ENCODE measurements at regions not wholly inside any gene's neighbourhood (a gene's known extent, or its start where the extent isn't known, plus 50 kb on each side); places are given as distances from the start of the nearest gene placed in this dataset.

DNA sequence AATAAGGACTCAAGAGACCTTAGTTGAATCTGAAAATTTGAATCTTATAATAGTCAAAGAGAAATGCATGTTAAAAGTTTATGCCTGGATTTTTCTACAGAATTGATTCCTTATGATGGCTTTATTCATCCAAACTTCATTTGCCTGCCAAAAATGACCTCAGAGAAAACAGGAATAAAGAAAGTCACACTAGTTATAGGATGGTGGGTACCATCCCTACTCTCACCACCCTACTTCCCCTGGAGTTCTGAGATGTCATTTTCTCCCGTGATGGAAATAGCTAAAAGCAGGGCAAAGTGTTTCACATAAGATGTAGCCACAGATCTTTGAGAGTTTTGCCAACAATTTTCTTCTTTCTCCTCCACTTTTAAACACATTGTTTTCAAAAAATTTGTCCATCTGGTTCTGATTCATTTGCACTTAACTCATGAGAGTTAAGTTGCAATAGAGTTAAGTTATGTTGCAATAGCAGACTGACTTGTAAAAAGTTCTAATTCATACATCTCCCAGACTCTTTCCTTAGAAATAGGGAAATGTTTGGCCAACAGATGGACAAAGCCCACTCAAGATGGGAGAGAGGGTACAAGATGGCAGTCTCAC, 384.6 kb downstream of the PLPP3 start:
- TF ChIP-seq, protein P1, sequence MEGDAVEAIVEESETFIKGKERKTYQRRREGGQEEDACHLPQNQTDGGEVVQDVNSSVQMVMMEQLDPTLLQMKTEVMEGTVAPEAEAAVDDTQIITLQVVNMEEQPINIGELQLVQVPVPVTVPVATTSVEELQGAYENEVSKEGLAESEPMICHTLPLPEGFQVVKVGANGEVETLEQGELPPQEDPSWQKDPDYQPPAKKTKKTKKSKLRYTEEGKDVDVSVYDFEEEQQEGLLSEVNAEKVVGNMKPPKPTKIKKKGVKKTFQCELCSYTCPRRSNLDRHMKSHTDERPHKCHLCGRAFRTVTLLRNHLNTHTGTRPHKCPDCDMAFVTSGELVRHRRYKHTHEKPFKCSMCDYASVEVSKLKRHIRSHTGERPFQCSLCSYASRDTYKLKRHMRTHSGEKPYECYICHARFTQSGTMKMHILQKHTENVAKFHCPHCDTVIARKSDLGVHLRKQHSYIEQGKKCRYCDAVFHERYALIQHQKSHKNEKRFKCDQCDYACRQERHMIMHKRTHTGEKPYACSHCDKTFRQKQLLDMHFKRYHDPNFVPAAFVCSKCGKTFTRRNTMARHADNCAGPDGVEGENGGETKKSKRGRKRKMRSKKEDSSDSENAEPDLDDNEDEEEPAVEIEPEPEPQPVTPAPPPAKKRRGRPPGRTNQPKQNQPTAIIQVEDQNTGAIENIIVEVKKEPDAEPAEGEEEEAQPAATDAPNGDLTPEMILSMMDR (IDR thresholded peaks at IDR 0.05) = no peak
- no peak for TF ChIP-seq POLR2A (IDR thresholded peaks at IDR 0.05)

Data from lower leg skin (tissue), 3 donors.